GM10248 (cell line): ENCODE measurements at regions not wholly inside any gene's neighbourhood (a gene's known extent, or its start where the extent isn't known, plus 50 kb on each side); places are given as distances from the start of the nearest gene placed in this dataset.

Experiments used
- CTCF ChIA-PET: fragments of 300-600 bp; sonication (Branson Sonifier 250); formaldehyde crosslinking; extraction: SDS; loops from one replicate; lab custom pipeline; 2021; ENCODE audit warnings: antibody characterized with exemption; lab: Yijun Ruan, JAX
- POLR2A ChIA-PET: fragments of 350-650 bp; sonication (Branson Sonifier 250); formaldehyde crosslinking; extraction: SDS; loops from one replicate; lab custom pipeline; 2020; ENCODE audit warnings: antibody characterized with exemption; lab: Yijun Ruan, JAX
- DNase-seq: peaks from one replicate; pipeline ENCODE4 v3.0.0; 2012; ENCODE audit errors: extremely low spot score
- CTCF ChIP-seq: IDR thresholded peaks from 2 replicates; pipeline ENCODE4 v1.5.1; 2012; ENCODE audit warnings: mild to moderate bottlenecking, low read depth; ENCODE audit errors: extremely low read depth, missing control alignments, control extremely low read depth

DNA sequence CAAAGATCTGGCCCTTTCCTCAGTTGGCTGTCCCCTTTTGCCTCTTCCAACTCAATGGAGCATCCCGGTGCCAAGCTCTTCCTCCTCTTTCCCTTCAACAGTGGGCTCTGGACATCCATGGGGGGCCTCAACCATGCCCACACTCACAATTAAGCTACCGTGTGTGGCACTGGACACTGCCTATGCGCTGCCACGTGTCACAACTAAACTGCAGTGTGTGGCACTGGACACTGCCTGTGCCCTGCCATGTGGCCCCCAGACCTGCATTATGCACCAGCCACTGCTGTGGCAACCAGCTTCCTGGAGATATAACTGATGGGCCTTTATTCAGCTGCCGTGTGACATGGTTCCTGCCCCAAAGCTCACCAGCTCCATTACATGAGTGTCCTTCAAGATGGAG lies 179.1 kb downstream of the KCNA5 start:
- CTCF ChIA-PET: no interaction called here

DNA sequence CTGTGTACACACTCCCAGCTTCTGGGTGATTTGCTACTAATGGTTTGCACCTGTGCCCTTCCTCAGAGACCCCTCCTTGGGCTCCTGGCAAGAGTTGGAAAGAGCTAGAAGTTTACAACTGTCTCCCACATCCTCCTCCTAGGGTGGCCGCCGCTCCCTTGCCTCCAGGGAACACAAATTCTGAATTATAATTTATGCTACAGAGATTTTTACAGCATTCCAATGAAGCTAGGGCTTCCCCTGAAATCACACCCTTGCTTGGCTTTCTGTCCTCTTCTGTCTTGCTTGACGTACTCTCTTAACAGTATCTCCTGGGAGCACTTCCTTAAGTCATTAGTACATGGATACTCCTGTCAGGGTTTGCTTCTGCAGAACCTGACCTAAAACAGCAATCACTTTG lies 180.2 kb downstream of the KCNA5 start:
- ChIA-PET CTCF (interaction anchor here (1.2 kb wide), 1 partner anchor 21 kb away, joined by 3 read pairs; no protein-coding TSS in a partner anchor), POLR2A (no interaction called here)
- no peak for TF ChIP-seq CTCF
- no peak for DNase-seq

More for the DNA sequence above, 179.1 kb downstream of the KCNA5 start:
- DNase-seq: no peak
- no peak for TF ChIP-seq CTCF
- POLR2A ChIA-PET: no interaction called here

- DNase-seq: no peak
- ChIA-PET CTCF (no interaction called here), POLR2A (no interaction called here)
- TF ChIP-seq CTCF: no peak
Measured at GRCh38 chr12:5226581-5226980, 182.9 kb downstream of the KCNA5 start.

GRCh38 chr12:5227708-5228373 lies 184.2 kb downstream of the KCNA5 start:
- POLR2A ChIA-PET: no interaction called here
- TF ChIP-seq CTCF: no peak
- CTCF ChIA-PET: interaction anchor here (1.5 kb wide), 1 partner anchor 17 kb away, joined by 4 read pairs; no protein-coding TSS in a partner anchor
- no peak for DNase-seq

- CTCF ChIA-PET: no interaction called here
- TF ChIP-seq CTCF: no peak
- DNase-seq: no peak
- POLR2A ChIA-PET: no interaction called here
Measured at GRCh38 chr12:5230156-5230555, 186.5 kb downstream of the KCNA5 start.

GRCh38 chr12:5230861-5231260 lies 187.2 kb downstream of the KCNA5 start:
- no peak for TF ChIP-seq CTCF
- DNase-seq: no peak
- CTCF ChIA-PET: no interaction called here
- POLR2A ChIA-PET: no interaction called here

DNA sequence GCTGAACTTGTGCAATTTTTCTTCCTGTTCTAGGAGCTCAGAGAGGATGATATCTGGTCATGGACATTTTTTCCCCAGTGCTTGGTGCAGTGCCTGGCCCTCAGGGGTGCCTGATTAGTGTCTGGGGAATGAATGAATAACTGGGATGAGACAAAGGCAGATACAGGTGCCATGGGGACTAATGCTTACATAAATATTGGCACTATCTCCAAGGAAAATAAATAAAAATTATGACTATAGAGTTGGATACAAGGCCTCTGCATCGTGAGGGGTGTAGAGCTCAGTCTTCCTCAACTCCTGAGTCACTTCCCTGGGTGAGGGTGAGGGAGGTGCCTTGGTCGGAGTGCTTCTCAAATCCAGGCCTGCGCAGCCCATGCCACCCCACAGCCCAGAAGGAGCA lies 188.6 kb downstream of the KCNA5 start:
- TF ChIP-seq CTCF: no peak
- ChIA-PET CTCF (no interaction called here), POLR2A (no interaction called here)
- DNase-seq: no peak
